GM19468 (cell line): ENCODE measurements at regions not wholly inside any gene's neighbourhood (a gene's known extent, or its start where the extent isn't known, plus 50 kb on each side); places are given as distances from the start of the nearest gene placed in this dataset.
"Not testable (repeated sequence)": the region's sequence is repeated elsewhere in the genome, so short reads cannot be mapped to it uniquely, and the experiment has no call there.

Experiments used
- ATAC-seq: cut with Tn5 transposase; IDR thresholded peaks from one replicate; pipeline ENCODE4 v1.9.1; 2021; ENCODE audit warnings: mild to moderate bottlenecking, moderate library complexity, moderate number of reproducible peaks; ENCODE audit not compliant: unreplicated experiment; ENCODE audit errors: extremely low read depth

DNA sequence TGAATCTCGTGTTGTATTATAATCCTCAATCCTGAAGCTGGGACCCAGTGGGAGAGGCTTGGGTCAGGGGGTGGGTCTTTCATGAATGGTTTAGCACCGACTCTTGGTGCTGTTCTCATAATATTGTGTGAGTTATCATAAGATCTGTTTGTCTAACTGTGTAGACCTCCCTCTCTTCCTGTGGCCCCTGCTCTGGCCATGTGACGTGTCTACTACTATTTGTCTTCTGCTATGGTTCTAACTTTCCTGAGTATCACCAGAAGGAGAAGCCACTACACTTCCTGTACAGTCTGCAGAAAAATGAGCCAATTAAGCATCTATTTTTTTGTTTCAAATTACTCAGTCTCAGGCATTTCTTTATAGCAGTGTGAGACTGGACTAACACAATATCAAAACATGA, 379.7 kb downstream of the TP53TG3F start:
- ATAC-seq: not testable (repeated sequence)

DNA sequence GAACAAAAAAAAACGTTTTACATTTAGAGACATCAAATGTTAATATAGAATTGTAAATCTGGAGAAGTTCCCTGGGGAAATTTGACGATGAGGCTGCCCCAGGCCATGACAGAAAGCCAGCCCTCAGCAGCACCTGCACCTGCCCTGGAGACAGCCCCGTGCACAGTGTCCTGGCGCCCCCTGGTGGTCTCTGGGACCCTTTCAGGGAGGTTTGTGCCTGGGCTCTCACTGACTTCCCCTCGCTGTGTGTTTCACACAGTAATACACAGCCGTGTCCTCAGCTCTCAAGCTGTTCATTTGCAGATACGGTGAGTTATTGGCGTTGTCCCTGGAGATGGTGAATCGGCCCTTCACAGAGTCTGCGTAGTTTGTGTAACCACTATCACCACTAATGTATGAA, 385.1 kb downstream of the TP53TG3F start:
- ATAC-seq: not testable (repeated sequence)
